Ovary (tissue), 3 donors: ENCODE measurements at regions not wholly inside any gene's neighbourhood (a gene's known extent, or its start where the extent isn't known, plus 50 kb on each side); places are given as distances from the start of the nearest gene placed in this dataset.

Experiments
- CTCF ChIP-seq, 3 donors: fragments of 450-650 bp in 2 of 3; fragments of 200-600 bp in 1 of 3; IDR thresholded peaks; one replicate each; pipeline versions ENCODE4 v1.5.1 to v1.8.0; 2016 to 2022; ENCODE audit warnings: antibody characterized with exemption in 3 of 3, mild to moderate bottlenecking in 1 of 3
- POLR2A ChIP-seq: fragments of 450-650 bp; IDR thresholded peaks from one replicate; pipeline ENCODE4 v1.6.1; 2017; ENCODE audit warnings: antibody characterized with exemption, mild to moderate bottlenecking, moderate library complexity
- donor health status: DM: no; HTN: no; CAD: no.

GRCh38 chr5:106906199-106906598 is 764.5 kb downstream of the EFNA5 start:
- TF ChIP-seq CTCF (IDR thresholded peaks at IDR 0.05) (no peak), POLR2A (no peak)
